ENCODE measurements at regions not wholly inside any gene's neighbourhood (a gene's known extent, or its start where the extent isn't known, plus 50 kb on each side); places are given as distances from the start of the nearest gene placed in this dataset.

DNA sequence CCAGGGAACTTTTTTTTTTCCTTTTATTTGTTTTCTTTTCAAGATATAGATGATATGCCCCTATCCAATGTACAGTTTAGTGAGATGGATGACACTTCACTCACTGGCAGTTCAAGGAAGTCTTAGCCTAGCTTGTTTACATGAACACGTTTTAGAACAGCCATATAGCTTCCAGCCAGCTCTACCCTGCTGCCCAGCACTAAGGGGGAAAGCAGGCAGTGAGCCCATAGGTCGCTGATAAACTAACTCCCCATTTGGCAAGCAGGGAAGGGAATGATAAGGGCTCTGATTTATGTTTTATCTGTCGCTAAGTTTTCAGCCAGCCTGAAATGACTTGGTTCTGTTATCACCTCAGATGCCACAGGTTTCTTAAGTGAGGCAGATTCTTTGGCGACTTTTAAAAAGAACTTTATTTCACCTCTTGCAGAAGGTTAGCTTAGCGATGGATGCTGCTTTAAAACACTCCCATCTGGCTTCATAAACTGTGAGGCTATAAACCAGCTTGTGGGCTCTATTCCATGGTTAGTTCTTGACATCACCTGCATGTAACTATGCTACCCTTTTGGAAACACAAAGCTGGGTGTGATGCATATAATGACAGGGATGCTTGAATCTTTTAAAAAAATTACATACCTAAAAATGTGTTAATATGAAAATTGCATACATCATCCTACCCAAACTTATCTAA, 348.4 kb downstream of the FBXO8 start:
- no peak overlapping the region for H3K4me3 ChIP-seq (ENCODE audit: low read depth, low read length)
- TF ChIP-seq, protein P1, sequence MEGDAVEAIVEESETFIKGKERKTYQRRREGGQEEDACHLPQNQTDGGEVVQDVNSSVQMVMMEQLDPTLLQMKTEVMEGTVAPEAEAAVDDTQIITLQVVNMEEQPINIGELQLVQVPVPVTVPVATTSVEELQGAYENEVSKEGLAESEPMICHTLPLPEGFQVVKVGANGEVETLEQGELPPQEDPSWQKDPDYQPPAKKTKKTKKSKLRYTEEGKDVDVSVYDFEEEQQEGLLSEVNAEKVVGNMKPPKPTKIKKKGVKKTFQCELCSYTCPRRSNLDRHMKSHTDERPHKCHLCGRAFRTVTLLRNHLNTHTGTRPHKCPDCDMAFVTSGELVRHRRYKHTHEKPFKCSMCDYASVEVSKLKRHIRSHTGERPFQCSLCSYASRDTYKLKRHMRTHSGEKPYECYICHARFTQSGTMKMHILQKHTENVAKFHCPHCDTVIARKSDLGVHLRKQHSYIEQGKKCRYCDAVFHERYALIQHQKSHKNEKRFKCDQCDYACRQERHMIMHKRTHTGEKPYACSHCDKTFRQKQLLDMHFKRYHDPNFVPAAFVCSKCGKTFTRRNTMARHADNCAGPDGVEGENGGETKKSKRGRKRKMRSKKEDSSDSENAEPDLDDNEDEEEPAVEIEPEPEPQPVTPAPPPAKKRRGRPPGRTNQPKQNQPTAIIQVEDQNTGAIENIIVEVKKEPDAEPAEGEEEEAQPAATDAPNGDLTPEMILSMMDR (IDR thresholded peaks at IDR 0.05; ENCODE audit: borderline replicate concordance, insufficient read depth, low read depth, low read length), result no peak

DNA sequence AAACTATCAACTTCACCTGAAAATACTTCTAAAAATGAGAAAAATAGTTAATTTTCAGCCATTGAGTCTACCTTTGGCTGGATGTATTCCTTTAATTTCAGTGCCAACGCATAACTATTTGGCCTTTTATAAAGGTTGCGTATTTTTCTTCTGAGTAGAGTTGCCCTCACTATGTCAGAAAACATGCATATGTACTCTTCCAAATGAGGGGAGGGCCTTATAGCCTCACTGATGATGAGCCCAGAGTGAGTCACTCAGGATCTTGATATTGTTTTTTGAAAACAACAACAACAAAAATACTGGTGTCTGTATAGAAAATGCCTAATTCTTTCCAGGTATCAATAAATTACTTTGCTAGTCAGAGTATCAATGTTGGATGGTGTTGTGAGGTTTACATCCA, 349.3 kb downstream of the FBXO8 start:
- TF ChIP-seq, protein P1 (IDR thresholded peaks at IDR 0.05; ENCODE audit: borderline replicate concordance, insufficient read depth, low read depth, low read length), result no peak
- no peak overlapping the region for H3K4me3 ChIP-seq (ENCODE audit: low read depth, low read length)

DNA sequence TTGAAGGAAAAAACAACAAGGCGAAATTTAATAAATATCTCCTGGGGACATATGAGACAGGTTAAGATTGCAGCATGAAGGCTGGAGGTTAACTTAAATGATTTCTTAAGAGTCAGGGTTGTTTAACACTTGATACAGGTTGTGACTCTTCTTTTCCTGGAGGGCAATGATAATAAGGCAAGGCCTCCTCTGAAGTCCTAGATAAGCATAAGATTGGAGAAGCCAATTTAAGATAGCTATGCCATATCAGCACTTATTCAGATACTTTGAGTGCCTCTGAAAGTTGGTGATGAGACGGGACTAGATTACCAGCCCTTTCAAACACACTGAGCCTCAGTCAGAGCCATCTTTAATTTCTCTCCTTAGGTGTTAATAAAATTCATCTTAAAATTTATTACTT, 350.8 kb downstream of the FBXO8 start:
- TF ChIP-seq, protein P1 (IDR thresholded peaks at IDR 0.05; ENCODE audit: borderline replicate concordance, insufficient read depth, low read depth, low read length), result no peak
- H3K4me3 ChIP-seq (ENCODE audit: low read depth, low read length), result no peak overlapping the region

DNA sequence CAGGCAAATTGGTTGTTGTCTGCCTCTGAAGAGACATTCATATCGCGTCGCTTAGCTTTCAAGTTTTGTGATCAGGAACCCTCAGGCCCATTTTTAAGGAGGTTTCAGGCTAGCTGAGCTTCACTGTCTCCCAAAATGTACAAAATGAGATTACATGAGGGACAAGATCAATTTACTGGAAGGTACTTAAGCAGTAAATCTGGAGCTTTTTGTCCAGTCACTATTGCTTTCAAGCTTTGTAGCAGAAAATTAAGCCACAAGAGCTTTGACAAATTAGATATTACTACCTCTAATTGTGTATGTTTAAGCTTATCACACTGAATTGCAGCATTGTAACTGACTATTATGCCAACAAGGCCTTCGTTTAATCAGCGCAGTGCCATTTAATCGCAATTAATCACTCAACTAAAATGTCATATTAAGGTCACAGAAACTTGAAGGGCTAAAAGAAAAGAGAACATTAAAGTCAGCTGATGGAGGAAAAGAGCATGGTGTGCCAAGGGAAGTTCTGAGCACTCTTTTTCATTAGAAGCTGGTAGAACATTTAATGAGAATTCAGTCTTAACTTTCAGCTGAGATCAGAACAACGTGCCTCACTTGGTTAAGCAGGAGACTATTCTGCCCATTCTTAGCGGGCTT, 353.0 kb downstream of the FBXO8 start:
- TF ChIP-seq, protein P1 (IDR thresholded peaks at IDR 0.05; ENCODE audit: borderline replicate concordance, insufficient read depth, low read depth, low read length), result no peak
- H3K4me3 ChIP-seq (ENCODE audit: low read depth, low read length), result no peak overlapping the region

DNA sequence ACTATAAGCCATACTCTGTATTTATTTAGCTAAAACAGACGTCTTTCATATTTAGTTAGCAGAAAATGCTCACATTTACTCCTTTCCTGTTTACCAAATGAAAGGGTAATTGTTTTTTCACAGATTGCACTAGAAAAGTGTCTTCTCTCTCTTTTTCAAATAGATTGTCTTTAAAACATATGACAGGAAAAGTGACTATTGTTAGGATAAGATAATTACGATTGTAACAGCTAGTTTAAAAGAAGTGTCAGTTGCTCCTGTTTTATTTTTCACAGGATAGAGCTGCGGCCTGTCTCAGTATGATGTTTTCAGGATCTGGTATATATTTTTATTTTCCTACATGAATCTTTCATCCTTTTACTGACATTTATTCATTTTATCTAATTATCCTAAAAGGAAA, 353.5 kb downstream of the FBXO8 start:
- TF ChIP-seq, protein P1 (IDR thresholded peaks at IDR 0.05; ENCODE audit: borderline replicate concordance, insufficient read depth, low read depth, low read length), result no peak
- H3K4me3 ChIP-seq (ENCODE audit: low read depth, low read length), result no peak overlapping the region

DNA sequence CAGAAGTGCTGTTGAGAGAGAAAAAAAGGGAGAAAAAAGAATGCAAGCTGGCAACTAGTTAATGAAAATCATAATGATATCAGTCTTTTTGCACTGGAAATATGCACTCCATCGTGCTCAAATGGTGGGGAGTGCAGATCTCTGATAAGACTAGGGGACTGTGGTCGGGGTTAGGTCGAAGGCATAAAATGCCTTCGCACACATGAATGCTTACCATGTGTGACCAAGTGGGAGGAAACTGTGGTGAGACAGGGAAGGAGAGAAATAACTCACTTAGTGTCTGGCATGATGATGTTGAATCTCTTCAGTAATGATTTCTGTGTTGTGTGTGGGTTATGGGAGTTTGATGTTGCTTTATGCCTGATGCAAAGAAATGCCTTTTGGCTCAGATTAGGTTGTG, 358.9 kb downstream of the FBXO8 start:
- TF ChIP-seq, protein P1 (IDR thresholded peaks at IDR 0.05; ENCODE audit: borderline replicate concordance, insufficient read depth, low read depth, low read length), result no peak
- H3K4me3 ChIP-seq (ENCODE audit: low read depth, low read length), result no peak overlapping the region

DNA sequence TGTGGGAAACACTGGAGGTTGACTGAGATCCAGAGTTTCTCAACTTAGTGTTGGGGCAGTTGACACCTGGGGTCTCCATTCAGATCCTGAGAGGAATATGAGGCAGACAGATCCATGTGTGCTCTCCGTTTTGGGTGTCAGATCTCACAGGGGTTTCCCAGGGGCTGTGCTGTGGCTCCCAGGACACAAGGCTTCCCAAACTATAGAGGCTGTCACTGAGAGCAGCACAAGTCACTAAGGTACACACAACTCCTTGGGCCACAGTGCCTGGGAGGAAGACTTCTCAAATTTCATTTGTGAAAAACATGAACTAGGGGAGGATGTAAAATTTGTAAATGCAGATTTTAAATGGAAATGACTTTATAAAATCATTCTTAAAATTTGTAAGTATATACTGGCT, 363.6 kb downstream of the FBXO8 start:
- no peak overlapping the region for H3K4me3 ChIP-seq (ENCODE audit: low read depth, low read length)
- TF ChIP-seq, protein P1 (IDR thresholded peaks at IDR 0.05; ENCODE audit: borderline replicate concordance, insufficient read depth, low read depth, low read length), result no peak
